Gastroesophageal sphincter (tissue), 4 donors: ENCODE measurements at regions not wholly inside any gene's neighbourhood (a gene's known extent, or its start where the extent isn't known, plus 50 kb on each side); places are given as distances from the start of the nearest gene placed in this dataset.
A peak's percentile ranks its signal among the peaks of the same experiment; 100 is the strongest.

Experiments
- ATAC-seq: fragments of 150-250 bp; one replicate; pipeline ENCODE4 v1.9.1; 2016; ENCODE audit warnings: mild to moderate bottlenecking, moderate library complexity
- H3K27ac ChIP-seq, 4 donors: fragments of 200-600 bp; sonication (generic) in 3 of 4; 1 replicate in 3 of 4; 2 replicates in 1 of 4; pipeline ENCODE4 v1.5.1; 2016 to 2019
- H3K27me3 ChIP-seq: fragments of 200-600 bp; sonication (generic); one replicate; pipeline ENCODE4 v1.5.1; 2019
- H3K36me3 ChIP-seq, 2 donors: fragments of 200-600 bp; sonication (generic); one replicate each; pipeline ENCODE4 v1.5.1; 2019; ENCODE audit warnings: control low read depth in 1 of 2
- H3K4me1 ChIP-seq, 3 donors: fragments of 200-600 bp; sonication (generic); 1 replicate in 2 of 3; 2 replicates in 1 of 3; pipeline ENCODE4 v1.5.1; 2016 to 2019; ENCODE audit warnings: control low read depth in 2 of 3
- H3K4me3 ChIP-seq, 2 donors: fragments of 200-600 bp; sonication (generic); one replicate each; pipeline ENCODE4 v1.5.1; 2019; ENCODE audit warnings: mild to moderate bottlenecking in 1 of 2, moderate library complexity in 1 of 2
- H3K9me3 ChIP-seq, 3 donors: fragments of 200-600 bp; sonication (generic); one replicate each; pipeline ENCODE4 v1.5.1; 2017 to 2019; ENCODE audit warnings: control low read depth in 2 of 3
- CTCF ChIP-seq, 4 experiments: fragments of 200-600 bp in 2 of 4; fragments of 450-650 bp in 2 of 4; sonication (generic) in 1 of 4; IDR thresholded peaks; one replicate each; pipeline ENCODE4 v1.5.1; 2017 to 2019; ENCODE audit warnings: antibody characterized with exemption in 4 of 4, mild to moderate bottlenecking in 2 of 4, moderate library complexity in 2 of 4
- EP300 ChIP-seq: sonication (generic); formaldehyde crosslinking; IDR thresholded peaks from one replicate; pipeline ENCODE4 v1.6.1; 2017; ENCODE audit warnings: antibody characterized with exemption, mild to moderate bottlenecking
- POLR2A ChIP-seq, 2 donors: fragments of 450-650 bp; IDR thresholded peaks; one replicate each; pipeline ENCODE4 v1.6.1; 2017; ENCODE audit warnings: antibody characterized with exemption in 2 of 2, mild to moderate bottlenecking in 2 of 2, moderate library complexity in 1 of 2
- POLR2AphosphoS5 ChIP-seq: sonication (generic); formaldehyde crosslinking; IDR thresholded peaks from one replicate; pipeline ENCODE4 v1.6.1; 2017; ENCODE audit warnings: antibody characterized with exemption
- WGBS, 2 donors: methylation state at CpG; one replicate each; pipeline ENCODE4 v1.1.5; 2018; ENCODE audit warnings: low coverage in 1 of 2; 5-methylcytosine and 5-hydroxymethylcytosine counted together

GRCh38 chr20:48295445-48295903, 510.2 kb upstream of the SULF2 start:
- peak overlapping the region; percentile 74 to 80 (median 79) for H3K27ac ChIP-seq
- 0 to 11% methylated on average over 4 to 5 of the region's 5 CpGs for WGBS, 2 donors

GRCh38 chr20:48294942-48295341, 509.7 kb upstream of the SULF2 start:
- TF ChIP-seq EP300, result no peak
- TF ChIP-seq POLR2AphosphoS5, result no peak
- no peak for TF ChIP-seq POLR2A (IDR thresholded peaks at IDR 0.05)
- TF ChIP-seq CTCF (IDR thresholded peaks at IDR 0.05), result no peak
- ATAC-seq, result no peak
- Histone ChIP-seq H3K9me3 (peaks cover 0 to 7% (median 0%) of the 10 kb centered on the region in 3 donors), H3K4me1 (peaks cover 17 to 41% (median 21%) of the 10 kb centered on the region in 3 donors), H3K4me3 (no peak overlapping the region), H3K27ac (peak overlapping the region; percentile 74 to 80 (median 79)), H3K36me3 (no peaks in the 10 kb centered on the region), H3K27me3 (no peaks in the 10 kb centered on the region)
- WGBS, 2 donors, result 44 to 52% methylated on average over 4 to 5 of the region's 5 CpGs

More at GRCh38 chr20:48295445-48295903, 510.2 kb upstream of the SULF2 start:
- H3K4me3 ChIP-seq, result no peak overlapping the region
- peak; percentile 26 to 61 (median 42) for TF ChIP-seq CTCF (IDR thresholded peaks at IDR 0.05)
- TF ChIP-seq POLR2A (IDR thresholded peaks at IDR 0.05), result no peak
- TF ChIP-seq POLR2AphosphoS5, result peak; percentile 90
- no peak for TF ChIP-seq EP300
- peaks cover 17 to 46% (median 22%) of the 10 kb centered on the region in 3 donors for H3K4me1 ChIP-seq
- ATAC-seq, result peak; percentile 85
- no peaks in the 10 kb centered on the region for H3K27me3 ChIP-seq
- H3K9me3 ChIP-seq, result peaks cover 0 to 7% (median 0%) of the 10 kb centered on the region in 3 donors
- H3K36me3 ChIP-seq, result no peaks in the 10 kb centered on the region

- no peak for ATAC-seq
- 81 to 83% methylated on average over 4 to 5 of the region's 5 CpGs for WGBS, 2 donors
- peaks cover 14 to 36% (median 20%) of the 10 kb centered on the region in 3 donors for H3K4me1 ChIP-seq
- peak overlapping the region in 2 of 4 donors; percentile 74 to 80 for H3K27ac ChIP-seq
- no peak overlapping the region for H3K4me3 ChIP-seq
- H3K9me3 ChIP-seq, result peaks cover 0 to 7% (median 0%) of the 10 kb centered on the region in 3 donors
- no peaks in the 10 kb centered on the region for H3K36me3 ChIP-seq
- no peaks in the 10 kb centered on the region for H3K27me3 ChIP-seq
- no peak for TF ChIP-seq POLR2A (IDR thresholded peaks at IDR 0.05)
- TF ChIP-seq CTCF (IDR thresholded peaks at IDR 0.05), result no peak
- TF ChIP-seq POLR2AphosphoS5, result no peak
- no peak for TF ChIP-seq EP300
Observed at GRCh38 chr20:48294196-48294595, 508.9 kb upstream of the SULF2 start.

GRCh38 chr20:48293671-48294070, 508.4 kb upstream of the SULF2 start:
- no peak for ATAC-seq
- no peaks in the 10 kb centered on the region for H3K27me3 ChIP-seq
- no peaks in the 10 kb centered on the region for H3K36me3 ChIP-seq
- peaks cover 10 to 36% (median 19%) of the 10 kb centered on the region in 3 donors for H3K4me1 ChIP-seq
- no peak overlapping the region for H3K27ac ChIP-seq
- TF ChIP-seq POLR2A (IDR thresholded peaks at IDR 0.05) (no peak), EP300 (no peak), CTCF (IDR thresholded peaks at IDR 0.05) (no peak), POLR2AphosphoS5 (no peak)
- H3K4me3 ChIP-seq, result no peak overlapping the region
- H3K9me3 ChIP-seq, result peaks cover 0 to 7% (median 0%) of the 10 kb centered on the region in 3 donors
- WGBS, 2 donors, result 88% methylated on average over 4 of the region's 4 CpGs

GRCh38 chr20:48292806-48293205, 507.5 kb upstream of the SULF2 start:
- Histone ChIP-seq H3K27ac (no peak overlapping the region), H3K4me3 (no peak overlapping the region), H3K4me1 (peaks cover 10 to 32% (median 17%) of the 10 kb centered on the region in 3 donors), H3K36me3 (no peaks in the 10 kb centered on the region), H3K27me3 (no peaks in the 10 kb centered on the region), H3K9me3 (peaks cover 0 to 2% (median 0%) of the 10 kb centered on the region in 3 donors)
- TF ChIP-seq POLR2AphosphoS5, result no peak
- no peak for ATAC-seq
- 89 to 100% methylated on average over 1 to 10 of the region's 10 CpGs for WGBS, 2 donors
